Activated CD4-positive, CD25-positive, alpha-beta regulatory T cell (primary cell): ENCODE measurements at regions not wholly inside any gene's neighbourhood (a gene's known extent, or its start where the extent isn't known, plus 50 kb on each side); places are given as distances from the start of the nearest gene placed in this dataset.

Source experiments
- DNase-seq, 4 experiments: peaks; one replicate each; lab custom pipeline; 2025; lab: John Stamatoyannopoulos, UW

DNA sequence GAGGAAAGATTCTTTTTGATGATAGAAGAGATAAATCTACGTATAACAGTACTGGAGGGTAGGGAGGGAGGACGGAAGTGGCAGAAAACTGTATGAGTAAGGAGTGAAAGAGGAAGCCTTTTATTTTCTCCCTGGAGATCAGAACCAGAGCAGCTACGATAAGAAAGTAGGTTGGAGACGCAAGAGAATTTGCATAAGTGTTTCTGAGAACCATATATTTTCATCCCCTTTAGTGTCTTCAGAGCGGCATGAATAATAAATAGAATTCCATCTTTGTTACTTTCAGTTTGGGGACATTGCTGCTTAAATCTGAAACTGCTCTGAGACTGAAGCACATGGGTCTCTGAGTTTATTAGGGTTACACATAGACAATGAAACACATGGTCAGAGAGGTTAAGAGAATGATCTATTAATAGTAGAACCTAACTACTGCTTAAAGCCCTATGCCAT lies 230.2 kb upstream of the TNP1 start:
- DNase-seq: no peak

DNA sequence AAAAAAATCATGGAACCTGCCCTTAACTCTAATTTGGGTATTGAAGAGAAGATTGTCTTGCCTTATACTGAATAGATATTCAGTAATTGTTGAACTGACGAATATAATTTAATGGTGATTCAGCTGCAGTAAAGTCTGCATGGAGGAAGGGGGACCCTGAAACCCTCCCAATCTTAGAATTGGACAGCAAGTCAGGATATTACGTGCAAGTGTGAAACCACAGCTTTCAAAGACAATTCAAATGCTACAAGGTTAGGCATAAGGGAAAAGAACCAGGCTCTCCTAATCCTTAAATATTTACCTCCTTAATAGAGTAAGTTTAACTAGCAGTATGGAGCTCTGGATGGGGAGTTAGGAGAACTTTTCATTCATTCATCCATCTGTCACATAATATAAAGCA lies 226.9 kb upstream of the TNP1 start:
- no peak for DNase-seq

DNA sequence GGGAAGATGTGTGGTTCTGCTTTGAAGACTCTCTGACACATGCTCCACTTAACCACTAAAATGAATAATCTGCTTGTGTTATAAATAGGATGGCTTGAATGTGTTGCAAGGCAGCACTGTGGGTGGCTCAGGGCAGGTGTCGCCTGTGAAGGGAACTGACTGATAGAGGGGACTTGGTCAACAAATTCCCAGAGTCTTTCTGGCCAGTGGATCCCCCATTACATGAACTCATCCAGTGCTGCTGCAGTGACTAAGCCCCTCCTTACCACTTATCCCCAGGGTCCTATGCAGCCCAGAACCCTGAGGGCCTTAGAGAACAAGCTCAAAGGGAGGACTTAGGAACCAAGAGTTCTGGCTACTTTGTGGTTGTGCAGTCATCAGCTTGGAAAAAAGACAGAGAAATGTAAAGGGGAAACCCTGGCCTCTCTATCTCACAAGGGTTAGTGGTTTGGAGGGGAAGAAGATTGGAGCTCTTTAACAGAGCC lies 226.2 kb upstream of the TNP1 start:
- no peak for DNase-seq

DNA sequence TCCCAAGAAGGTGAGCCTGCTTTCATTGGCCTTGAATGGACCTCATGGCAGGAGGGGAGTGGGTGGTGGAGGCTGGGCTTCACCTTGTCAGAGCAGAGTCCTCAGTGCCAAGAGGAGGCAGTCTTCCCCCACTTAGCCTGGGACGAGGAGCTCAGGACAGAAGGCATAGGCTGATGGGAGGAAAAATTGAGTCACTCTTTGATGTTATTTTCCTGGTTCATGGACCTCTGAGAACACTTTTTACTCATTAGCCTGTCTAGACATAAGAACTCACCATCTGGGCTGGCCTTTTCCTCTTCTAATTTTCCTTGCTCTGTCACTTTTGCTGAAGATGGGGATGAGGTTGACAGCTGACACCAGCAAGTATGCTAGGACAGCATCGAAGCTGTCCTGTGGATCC lies 225.7 kb upstream of the TNP1 start:
- DNase-seq: no peak

DNA sequence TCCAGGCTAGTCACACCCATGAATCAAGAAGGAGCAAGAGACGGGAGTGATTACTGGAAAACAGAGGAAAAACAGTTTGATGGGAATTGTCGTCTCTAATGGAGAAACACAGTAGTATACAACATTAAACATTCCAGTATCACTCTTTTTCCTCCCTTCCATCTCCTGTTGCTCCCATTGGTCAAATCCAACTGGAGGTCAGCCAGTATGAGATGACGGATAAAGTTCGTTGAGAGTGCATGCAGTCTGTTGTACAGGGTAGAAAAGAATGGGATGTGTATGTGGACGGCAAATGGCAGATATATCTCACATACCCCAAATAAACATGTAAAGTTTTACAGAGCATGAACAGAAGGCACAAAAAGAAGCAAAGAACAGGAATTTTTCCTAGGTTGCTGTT lies 221.9 kb upstream of the TNP1 start:
- DNase-seq: no peak

DNA sequence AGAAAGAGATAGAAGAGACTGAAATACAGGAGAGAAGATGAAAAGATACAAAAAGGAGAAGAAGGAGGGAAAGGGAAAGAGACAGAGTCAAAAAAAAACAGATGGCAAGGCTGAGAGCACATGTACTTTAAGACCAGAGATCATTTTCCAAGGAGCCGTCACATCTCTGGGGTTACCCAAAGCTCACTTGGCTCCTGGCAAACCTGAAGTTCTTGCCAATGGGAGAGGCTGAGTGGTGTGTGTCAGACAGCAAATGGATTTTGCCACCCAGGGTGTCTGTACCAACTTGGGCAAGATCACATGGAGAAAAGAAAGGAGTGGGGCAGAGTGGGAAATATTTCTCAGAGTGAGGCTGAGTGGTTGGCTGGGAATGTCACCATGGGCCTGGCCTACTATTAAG lies 219.3 kb upstream of the TNP1 start:
- DNase-seq: no peak

DNA sequence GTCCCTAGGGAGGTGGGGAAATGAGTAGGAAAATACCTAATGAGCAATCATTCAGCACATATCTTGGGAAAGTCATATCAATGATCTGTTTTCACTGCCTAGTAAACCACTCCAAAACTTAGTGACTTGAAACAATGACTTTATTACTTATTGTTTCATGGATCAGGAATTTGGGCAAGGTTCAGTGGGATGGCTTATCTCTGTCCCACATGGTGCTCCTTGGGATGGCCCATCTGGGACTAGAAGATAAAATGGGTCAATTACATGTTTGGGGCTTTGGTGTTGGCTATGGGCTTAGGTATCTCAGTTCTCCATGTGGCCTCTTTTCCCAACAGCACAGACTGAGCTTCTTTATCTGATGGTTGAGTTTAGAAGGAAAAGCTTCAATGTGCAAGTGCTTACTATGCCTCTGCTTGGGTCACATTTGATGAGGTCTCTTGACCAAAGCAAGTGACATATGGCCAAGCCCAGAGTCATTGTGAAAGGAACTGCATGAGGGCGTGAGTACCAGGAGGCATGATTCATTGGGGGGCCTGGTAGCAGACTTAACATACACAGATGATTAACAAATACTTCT lies 218.1 kb upstream of the TNP1 start:
- DNase-seq: no peak

DNA sequence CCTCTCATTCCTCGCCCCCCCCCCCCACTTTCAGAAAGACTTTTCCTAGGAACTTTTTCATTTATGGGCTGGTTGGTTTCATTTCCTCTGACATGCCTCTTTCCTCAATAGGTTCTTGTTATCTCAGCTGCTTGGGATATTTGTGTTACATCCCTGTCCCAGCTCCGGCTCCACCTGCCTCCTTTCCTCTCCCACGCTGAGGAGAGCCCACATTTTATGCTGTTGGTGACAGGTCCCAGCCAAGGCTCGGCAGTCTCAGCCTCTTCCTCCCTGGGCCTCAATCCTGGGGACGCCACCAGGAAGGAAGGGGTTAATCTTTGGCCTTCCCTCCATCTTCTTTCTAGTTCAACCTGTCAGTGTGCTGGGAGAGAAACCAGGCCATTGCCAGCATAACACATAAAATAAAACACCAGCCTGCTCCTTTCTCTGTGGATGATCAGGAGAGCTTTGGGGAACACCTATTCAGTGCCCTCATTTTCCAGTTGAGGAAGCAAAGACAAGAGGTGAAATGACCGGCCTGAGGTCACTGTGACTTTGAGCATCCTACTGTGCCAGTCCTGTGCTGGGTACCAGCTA lies 216.9 kb upstream of the TNP1 start:
- DNase-seq: no peak

DNA sequence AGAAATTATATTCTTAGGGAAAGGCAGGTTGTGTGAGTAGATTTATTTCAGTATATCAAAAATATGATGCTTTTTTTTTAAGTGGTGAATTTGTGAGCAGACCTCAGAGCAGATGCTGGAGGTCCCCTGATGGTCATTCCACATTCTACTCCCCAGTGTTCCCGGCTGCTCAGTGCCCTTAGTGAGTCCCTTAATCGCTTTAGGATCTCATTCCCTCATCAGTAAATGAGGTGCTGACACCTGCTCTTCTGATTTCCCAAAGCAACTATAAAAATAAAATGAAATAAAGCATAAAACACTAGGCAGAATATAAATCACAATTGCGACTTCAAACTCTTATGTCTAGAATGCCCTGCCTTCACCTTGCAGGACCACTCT lies 216.2 kb upstream of the TNP1 start:
- no peak for DNase-seq

DNA sequence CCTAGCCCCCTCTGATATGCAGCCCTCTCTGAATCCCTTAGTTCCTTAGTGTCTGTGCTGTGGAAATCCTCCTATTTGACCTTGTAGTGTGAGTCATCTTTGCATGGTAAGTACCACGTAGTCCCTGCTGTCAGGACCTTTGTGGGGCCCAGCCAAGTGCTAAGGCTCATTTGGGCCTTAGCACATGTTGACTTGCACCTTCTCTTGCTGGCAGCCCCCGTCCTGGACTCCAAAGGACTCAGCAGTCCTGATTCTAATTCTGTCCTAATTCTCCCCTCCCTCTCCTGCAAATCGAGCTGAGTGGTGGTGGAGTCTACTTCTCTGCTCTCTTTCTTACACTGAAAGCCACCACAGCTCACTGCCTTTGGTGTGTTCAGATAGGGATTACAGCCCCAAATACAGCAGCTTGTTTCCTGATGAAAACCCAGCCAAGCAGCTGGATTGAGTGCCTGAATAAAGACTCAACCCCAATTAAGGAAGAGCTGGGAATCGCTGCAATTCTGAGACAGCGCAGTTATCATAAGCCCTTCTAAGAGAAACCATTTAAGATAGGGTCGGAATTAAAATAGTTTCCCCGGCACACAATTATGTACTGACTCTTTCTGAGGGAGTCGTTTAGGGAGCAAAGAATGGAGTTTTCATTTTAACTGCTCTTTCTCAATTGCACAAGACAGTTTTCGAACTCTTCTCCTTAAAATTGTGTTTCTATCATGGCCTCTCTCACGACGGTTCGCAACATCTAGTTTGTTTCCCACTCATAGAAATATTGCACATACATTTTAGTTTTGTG lies 215.6 kb upstream of the TNP1 start:
- no peak for DNase-seq

DNA sequence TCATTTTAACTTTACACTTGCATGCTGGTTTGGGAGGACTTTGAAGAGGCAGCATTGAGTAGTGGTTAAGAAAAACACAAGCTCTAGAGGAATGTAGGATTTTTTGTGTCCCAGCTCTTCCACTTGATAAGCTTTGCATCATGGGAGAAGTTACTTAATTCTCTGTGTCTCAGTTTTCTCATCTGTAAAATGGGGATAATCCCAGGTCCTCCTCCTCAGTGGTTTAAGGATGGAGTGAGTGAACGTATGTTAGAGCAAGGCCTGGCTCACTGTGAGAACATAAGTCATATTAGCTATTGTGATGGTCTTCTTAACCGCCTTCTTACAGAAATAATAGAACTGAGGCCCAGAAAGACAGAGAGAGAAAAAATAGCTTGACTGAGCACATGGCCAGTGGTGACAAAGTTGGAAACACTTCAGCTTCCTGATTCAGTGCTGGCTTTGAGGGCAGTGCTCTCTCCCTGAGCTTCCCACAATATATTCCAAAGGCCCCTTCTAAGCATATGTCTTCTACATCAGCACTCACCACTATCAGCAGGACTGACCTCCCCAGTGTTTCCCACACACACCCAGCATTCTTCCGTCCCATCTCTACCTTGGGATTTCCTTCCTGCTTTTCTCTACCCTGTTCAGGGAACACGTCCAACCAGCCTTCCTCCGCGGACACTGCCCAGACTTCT lies 214.9 kb upstream of the TNP1 start:
- DNase-seq: no peak

DNA sequence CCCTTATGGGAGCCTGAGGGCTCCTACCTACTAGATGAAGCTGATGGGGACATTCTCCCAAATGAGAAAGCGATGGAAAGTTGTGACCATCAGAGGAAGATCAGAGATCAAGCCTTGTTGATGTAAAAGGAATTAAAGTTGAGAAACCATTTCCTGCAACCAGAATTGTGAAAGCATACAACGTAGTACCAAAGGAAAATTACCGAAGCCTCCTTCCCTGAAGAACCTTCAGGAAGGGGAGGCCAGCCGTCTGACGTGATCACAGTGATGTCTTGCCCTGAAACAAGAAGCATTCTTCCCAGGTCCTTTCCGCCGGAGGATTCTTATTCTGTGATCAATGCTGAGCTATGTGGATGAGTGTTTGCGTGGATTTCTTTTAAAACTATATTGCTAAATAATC lies 211.6 kb upstream of the TNP1 start:
- no peak for DNase-seq

DNA sequence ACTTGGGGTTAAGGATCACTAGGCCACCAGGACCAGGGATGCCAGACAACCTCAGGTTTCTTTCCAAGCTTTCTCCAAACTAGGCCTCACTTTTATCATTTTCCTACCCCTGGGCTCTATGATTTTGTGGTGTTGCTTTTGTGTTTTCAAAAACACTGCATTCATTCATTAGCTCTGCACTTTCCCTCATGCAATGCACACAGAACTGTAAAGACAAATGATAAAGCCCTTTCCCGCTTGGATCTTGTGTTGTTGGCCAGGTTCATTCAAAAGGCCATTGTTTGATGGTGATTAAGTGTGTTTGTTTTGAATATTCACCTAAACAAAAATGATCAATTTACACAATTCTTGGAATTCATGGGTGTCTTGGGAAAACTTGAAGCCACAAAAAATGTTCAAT lies 210.7 kb upstream of the TNP1 start:
- DNase-seq: no peak

DNA sequence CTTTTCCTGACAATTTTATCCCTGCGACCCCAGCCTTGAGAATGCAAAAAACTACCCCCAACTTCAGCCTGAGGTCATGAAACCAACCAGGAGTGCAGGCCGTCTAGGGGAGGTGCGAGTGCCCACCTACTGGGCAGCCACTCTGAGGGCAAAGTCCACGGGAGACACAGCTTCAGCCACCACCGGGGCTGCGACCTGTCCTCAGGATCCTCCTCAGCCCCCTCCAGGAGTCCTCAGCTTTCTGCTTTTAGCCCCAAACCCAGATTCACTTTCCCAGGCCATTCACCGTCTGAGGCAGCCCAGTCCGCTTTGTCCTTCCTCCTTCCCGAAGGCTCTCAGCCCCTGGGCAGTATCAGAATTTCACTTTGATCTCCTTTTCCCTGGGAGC lies 210.2 kb upstream of the TNP1 start:
- DNase-seq: no peak

DNA sequence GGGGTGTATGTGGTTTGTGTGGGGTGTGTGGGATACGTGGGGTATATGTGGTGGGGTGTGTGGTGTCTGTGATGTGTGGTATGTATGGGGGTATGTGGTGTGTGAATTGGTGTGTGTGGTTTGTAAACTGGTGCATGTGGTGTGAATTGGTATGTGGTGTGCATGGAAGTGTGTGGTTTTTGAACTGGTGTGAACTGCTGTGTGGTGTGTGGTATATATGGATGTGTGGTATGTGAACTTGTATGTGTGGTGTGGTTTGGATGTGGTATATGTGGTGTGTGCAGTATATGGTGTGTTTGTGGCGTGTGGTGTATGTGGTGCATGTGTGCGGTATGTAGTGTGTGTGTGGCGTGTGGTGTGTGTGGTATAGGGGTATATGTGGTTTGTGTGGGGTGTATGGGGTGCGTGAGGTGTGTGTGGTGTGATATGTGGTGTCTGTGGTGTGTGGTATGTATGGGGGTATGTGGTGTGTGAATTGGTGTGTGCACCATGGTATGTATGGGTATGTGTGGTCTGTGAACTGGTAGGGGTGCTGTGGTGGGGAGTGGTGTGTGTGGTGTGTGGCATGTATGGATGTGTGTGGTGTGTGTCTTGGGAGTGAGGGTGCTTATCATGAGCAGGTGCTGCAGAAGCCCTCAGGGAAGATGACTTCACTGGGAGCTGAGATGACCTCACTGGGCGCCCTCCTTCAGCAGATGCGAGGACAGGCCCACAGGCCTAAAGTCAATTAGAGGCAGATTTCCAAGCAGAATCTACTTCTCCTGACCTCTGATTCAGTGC lies 209.6 kb upstream of the TNP1 start:
- DNase-seq: no peak

DNA sequence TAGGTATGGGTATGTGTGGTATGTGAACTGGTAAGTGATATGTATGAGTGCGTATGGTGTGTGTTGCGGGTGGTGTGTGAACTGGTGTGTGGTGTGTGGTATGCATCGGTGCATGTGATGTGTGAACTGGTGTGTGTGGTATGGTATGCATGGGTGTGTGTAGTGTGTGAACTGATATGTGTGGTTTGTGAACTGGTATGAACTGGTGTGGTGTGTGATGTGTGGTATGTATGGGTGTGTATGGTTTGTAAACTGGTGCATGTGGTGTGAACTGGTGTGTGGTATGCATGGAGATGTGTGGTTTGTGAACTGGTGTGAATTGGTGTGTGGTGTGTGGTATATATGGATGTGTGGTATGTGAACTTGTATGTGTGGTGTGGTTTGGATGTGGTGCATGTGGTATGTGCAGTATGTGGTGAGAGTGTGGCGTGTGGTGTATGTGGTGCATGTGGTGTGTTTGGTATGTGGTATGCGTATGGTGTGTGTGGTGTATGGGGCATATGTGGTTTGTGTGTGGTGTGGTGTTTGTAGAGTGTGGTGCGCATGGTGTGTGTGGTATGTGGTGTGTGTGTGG lies 208.9 kb upstream of the TNP1 start:
- no peak for DNase-seq

DNA sequence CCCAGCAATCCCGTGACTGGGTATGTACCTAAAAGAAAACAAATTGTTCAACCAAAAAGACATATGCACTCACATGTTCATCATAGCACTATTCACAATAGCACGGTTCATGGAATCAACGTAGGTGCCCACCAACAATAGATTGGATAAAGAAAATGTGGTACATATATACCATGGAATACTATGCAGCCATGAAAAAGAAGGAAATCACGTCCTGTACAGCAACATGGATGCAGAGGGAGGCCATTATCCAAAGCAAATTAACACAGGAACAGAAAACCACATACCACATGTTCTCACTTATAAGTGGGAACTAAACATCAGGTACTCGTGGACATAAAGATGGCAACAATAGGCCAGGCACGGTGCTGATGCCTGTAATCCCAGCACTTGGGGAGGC lies 207.9 kb upstream of the TNP1 start:
- no peak for DNase-seq

DNA sequence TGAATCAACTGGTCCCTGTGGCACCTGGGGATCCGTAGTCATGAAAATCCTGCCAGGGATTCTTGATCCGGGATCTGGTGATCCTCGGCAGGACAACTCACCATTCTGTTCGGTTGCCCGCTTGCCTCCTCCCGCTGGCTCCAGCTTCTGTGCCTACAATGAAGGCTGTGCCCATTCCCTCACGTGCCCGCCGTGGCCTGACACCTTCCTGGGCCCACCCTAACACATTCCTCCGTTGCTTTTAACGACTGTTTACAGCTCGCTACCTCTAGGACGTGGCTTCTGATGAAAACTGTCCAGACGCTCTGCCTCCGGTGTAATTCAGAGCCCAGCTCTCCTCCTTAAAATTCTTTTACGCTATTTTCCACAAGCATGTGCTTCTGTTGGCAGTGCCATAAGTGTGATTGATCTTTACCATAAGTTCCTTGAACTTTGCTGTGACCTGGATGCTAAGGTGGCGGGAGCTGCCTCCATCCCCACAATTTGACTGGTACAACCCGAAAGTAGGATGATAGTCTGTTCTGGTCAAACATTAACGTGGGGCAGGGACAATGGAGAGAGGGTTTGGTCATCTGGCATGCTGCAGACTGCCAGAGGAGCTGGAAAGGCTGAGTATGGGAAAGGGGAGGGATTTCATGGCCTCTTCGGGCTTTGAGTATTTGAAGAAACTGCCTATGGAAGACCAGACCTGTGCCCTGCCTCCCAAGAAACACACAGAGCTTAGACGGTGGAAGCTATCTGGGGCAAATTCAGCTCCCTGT lies 206.8 kb upstream of the TNP1 start:
- DNase-seq: no peak

DNA sequence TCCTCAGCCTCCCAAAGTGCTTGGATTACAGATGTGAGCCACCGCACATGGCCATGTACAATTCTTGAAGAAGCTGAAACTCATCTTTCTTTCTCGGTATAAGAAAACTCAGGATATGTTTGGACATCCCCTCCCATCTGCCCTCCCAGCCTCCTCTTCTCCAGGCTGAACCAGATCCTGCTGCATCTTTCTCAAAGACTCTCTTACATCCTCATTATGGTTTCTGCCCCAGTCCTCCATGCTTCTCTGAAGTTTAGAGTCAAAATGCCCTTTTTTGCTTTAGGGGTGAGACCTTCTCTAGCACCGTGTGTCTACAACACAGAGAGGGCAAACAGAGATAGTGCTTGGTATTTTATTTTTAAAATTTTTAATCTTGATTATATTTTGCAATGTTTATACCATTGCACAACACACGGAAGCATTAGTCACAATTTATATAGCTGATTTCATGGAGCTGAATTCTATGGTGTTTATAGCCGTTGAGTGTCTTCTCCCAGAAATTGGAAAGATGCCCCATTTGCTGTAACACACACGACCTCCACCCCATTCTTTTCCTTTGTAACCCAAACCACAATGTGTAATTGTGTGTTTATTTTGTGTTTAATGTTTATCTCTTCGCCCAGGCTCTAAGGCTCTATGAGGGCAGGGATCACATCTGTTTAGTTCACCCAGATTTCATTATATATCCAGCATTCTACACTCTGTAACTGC lies 206.0 kb upstream of the TNP1 start:
- no peak for DNase-seq

DNA sequence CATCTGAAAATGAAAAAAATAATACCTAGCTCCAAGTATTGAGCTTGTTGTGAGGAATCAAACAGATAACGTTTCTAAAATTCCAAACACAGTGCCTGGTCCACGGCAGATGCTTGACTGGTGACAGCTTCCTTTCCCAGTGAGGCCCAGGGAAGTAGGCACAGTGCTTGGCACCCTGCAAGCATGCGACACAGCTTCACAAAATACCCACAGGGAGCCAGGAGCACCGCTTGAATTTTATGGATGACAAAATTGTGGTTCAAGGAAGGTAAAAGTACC lies 205.1 kb upstream of the TNP1 start:
- DNase-seq: no peak
